AG09309 (cell line): ENCODE measurements at regions not wholly inside any gene's neighbourhood (a gene's known extent, or its start where the extent isn't known, plus 50 kb on each side); places are given as distances from the start of the nearest gene placed in this dataset.
"Not testable (repeated sequence)": the region's sequence is repeated elsewhere in the genome, so short reads cannot be mapped to it uniquely, and the experiment has no call there.

Experiments
- DNase-seq: peaks from one replicate; pipeline ENCODE4 v3.0.0-alpha.2; 2010; ENCODE audit warnings: low read depth
- H3K4me3 ChIP-seq: 2 replicates; pipeline ENCODE4 v1.5.1; 2011; ENCODE audit warnings: mild to moderate bottlenecking, low read depth, low read length, moderate library complexity; ENCODE audit not compliant: control insufficient read depth
- TF ChIP-seq, protein P1 (sequence below): IDR thresholded peaks from 2 replicates; pipeline ENCODE4 v1.5.1; 2011; ENCODE audit warnings: mild to moderate bottlenecking, low read depth, low read length, inconsistent platforms; ENCODE audit not compliant: insufficient read depth, control insufficient read depth; ENCODE audit errors: missing control alignments

DNA sequence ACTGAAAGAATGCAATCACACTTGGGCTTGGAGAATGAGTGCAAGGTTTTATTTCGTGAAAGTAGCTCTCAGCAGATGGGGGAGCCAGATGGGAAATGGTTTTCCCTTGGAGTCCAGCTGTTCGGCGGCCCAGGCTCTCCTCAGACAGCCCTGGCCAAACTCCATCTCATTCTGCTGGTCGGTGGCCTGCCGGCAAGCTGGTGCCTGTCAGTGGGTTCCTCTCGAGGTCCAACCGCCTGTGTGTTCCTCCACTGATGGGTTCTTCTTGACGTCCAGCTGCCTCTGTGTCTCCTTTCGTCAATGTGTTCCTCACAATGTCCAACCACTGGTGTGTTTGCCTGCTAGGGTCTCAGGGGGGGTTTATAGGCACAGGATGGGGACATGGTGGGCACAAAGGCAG, 80.3 kb downstream of the POU3F4 start:
- H3K4me3 ChIP-seq: no peak overlapping the region
- TF ChIP-seq, protein P1, sequence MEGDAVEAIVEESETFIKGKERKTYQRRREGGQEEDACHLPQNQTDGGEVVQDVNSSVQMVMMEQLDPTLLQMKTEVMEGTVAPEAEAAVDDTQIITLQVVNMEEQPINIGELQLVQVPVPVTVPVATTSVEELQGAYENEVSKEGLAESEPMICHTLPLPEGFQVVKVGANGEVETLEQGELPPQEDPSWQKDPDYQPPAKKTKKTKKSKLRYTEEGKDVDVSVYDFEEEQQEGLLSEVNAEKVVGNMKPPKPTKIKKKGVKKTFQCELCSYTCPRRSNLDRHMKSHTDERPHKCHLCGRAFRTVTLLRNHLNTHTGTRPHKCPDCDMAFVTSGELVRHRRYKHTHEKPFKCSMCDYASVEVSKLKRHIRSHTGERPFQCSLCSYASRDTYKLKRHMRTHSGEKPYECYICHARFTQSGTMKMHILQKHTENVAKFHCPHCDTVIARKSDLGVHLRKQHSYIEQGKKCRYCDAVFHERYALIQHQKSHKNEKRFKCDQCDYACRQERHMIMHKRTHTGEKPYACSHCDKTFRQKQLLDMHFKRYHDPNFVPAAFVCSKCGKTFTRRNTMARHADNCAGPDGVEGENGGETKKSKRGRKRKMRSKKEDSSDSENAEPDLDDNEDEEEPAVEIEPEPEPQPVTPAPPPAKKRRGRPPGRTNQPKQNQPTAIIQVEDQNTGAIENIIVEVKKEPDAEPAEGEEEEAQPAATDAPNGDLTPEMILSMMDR: no peak
- no peak for DNase-seq

DNA sequence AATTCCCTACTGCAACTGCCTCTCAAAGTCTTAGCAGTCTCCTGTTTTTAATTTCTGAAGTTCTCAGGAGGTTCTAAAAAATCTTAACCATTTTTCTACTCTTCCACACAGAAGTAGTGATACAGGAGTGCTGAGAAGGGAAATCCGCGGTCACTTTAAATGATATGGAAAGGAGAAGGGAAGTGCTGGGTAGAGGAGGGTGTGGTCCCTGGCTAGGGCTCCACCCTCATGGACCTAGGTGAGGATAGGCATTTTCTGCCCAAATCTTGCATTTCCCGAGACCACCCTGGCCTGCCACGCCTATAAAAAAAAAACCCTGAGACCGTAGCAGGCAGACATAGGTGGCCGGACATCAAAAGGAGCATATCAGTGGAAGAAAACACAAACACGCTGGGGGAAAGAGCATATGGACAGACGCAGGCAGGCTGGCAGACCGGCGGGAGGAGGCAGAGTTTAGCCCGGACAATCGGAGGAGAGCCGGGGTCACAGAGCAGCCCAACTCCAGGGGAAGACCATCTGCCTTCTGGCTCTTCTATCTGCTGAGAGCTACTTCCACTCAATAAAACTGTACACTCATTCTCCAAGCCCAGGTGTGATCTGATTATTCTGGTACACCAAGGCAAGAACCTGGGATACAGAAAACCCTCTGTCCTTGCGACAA, 85.7 kb downstream of the POU3F4 start:
- DNase-seq: no peak
- H3K4me3 ChIP-seq: no peak overlapping the region
- TF ChIP-seq, protein P1: no peak

DNA sequence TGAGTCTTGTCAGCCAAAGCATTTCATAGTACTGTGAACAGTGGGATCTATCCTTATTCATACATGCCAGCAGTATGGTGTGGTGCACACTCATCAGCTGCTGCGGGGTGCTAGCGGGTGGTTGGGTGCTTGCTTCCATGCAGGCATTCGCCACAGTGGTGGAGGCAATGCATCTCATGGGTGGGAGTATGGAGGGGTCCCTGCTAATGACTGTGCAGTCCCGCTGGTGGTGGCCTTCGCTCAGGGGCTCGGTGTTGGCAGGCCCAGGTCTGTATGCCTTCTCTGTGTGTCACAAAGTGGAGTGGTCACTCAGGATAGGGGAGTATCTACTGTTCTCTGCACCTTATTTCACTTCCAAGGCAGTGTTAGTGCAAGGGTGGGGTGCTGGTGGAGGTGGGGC, 122.6 kb downstream of the POU3F4 start:
- TF ChIP-seq, protein P1: no peak
- DNase-seq: no peak

DNA sequence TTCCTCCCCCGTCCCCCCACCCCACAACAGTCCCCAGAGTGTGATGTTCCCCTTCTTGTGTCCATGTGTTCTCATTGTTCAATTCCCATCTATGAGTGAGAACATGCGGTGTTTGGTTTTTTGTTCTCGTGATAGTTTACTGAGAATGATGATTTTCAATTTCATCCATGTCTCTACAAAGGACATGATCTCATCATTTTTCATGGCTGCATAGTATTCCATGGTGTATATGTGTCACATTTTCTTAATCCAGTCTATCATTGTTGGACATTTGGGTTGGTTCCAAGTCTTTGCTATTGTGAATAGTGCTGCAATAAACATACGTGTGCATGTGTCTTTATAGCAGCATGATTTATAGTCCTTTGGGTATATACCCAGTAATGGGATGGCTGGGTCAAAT, 141.6 kb downstream of the POU3F4 start:
- not testable (repeated sequence) for DNase-seq, H3K4me3 ChIP-seq

More for the DNA sequence above, 122.6 kb downstream of the POU3F4 start:
- no peak overlapping the region for H3K4me3 ChIP-seq

DNA sequence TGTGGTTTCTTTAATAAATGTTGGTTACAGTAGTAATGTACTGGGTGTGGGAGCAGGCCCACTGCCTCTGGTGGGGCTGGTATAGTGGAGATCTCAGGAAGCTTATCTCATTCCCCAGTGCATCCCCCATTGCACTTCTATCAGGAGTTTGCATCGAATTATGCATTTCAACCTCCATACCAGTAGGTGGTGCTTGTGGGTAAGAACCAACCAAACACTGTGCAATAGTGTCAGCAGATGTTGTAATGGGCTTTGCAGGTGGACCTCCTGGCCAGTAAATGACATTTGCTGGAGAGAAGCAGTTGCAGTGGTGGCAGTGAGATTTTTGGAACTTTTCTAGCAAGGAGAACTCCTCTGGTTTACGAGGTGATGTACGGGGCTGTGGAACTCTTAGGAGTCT, 150.6 kb downstream of the POU3F4 start:
- H3K4me3 ChIP-seq: no peak overlapping the region
- no peak for DNase-seq
- TF ChIP-seq, protein P1: peak; percentile 18
